SIG-M5 (cell line): ENCODE measurements at regions not wholly inside any gene's neighbourhood (a gene's known extent, or its start where the extent isn't known, plus 50 kb on each side); places are given as distances from the start of the nearest gene placed in this dataset.
"Not testable (repeated sequence)": the region's sequence is repeated elsewhere in the genome, so short reads cannot be mapped to it uniquely, and the experiment has no call there.

Experiments
- DNase-seq: peaks from one replicate; lab custom pipeline; 2025; lab: John Stamatoyannopoulos, UW

DNA sequence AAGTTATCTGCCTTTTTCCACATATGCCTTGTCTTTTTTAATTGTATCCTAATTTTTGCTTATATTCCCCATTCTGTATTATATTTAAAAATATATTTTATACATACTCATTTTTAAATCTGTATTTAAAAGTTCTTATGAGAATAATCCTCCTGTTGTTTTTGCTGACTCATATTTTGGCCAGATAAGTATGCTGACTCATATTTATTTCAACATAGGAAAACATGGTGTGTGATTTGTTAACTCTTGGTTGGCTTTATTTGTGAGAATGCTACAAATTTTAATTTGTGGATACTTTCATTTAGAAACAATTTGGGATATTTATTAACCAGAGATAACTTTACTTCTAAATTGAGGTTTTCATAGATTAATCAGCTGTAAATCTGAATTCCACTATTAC, 587.7 kb downstream of the CPS1 start:
- no peak for DNase-seq

DNA sequence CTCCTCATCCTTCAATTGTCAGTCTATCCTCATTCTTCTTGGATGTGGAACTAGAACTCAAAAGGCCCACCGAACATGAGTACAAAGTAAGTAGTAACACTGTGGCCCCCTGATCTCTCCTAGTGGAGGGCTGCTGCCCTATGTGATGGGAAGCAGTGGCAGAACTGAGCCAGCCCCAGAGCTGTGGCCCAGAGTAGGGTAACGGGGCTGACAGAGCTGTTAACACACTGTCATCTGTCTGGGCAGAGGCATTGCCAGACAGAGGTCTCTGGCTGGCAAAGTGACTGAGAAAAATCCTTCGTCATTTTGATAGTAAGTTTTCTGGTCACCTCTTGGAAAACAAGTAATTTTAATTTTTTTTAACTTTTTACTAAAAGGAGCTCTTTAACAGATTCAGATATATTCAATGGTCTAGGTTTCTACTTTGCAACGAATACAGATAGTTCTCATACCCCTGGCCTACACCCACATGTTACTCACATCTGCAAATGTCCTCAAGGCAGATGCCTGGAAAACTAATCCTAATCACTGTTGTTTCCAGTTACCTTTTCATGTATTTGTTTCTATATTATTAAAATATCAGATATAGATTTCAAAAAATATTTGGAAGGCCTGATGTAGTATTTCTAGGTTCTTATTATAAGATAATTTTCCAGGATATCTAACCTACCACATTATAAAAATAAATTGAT, 588.7 kb downstream of the CPS1 start:
- DNase-seq = no peak

DNA sequence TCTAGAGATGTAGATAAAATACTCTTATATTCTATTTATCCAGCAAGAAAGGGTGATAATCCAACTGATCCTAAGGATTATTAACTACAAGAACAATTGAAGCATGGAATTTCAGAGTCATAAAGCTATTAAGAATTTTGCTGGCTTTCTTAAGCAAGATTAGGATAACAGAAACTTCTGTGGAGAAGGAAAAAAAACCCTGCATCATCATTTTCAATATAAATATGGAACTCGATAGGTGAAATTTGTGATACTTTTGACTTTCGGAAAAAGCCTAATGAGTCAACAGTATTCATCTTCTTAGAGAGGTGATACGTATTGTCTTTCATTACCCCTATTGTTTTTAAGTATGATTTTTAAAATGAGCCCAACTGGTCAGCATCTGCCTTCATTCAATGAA, 593.3 kb downstream of the CPS1 start:
- DNase-seq = no peak

DNA sequence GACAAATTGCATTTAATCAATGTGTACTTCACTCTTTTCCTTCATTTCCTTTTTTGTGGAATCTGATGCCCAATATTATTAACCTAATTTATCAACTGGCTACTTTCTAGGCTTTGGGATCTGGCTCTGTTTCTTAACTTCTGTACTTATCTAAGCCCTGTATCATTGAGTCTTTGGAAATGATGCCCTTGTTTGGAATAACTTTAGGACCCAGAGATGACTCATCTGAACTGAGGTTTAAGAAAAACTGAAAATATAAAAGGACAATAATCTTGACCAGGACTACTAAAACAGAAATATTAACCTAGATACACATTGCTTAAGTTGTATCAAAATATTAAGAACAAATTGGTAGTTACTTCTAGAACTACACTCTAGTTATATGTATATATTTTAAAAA, 600.8 kb downstream of the CPS1 start:
- DNase-seq = no peak

DNA sequence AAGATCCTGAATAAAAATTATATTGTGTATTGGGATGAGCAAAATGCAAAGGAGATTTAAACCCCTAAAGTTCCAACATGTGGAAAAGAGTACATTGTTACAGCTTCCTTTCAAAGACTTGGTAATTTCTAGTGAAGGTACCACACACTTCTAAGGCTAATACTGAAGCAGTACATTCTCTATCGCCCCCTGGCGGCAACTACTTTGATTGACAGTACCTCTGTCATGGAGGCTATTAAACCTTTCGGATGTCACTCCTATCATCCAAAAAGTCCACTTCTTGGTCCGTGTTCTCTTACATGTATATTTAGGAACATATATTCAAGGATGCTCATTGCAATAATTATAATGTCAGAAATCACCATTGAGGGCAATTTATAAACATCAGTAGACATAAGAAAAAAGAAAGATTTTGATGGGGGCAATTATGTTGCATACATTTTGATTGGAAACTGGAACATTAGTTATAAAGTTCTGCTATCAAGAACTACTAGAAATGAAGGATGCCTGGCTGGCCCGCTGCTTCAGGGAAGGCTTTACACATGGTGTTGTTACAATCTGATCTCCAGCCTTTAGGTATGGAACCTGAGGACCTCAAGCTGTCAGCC, 601.6 kb downstream of the CPS1 start:
- peak; percentile 30 for DNase-seq

DNA sequence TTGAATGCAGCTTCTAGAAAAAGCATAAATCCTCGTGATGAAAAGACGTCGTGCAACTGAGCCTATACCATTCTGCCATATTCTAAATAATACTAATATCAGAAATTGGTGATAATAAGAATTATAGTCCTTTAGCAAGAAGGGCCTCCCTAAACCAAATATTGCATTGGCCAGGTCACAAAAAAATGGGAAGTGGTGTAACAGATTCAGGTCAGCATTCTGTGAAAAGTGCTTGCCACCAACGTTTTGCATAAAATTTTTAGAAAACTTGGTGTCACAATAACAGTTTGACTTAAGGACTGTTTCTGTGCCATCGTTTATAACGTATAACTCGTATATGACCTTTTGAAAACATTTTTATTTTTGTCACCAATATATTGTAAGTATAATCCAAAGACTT, 603.6 kb downstream of the CPS1 start:
- DNase-seq = no peak

DNA sequence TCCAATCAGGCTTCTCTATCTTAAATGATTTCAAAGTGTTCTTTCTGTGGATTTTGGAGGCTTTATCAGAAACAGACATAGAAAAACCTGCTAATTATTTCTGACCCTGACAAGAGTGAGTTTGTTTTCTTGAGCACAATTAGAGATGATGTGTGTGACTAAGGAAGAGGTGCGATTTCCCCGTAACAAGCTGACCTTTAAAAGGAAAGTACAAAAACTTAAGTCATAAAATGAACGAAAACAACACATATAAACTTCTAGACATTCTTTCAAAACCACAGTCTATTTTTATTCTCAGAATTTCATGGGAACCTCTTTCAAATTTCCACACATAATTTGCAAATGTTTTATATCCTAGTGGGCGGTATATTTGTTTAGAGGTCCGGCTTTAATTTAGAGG, 604.8 kb downstream of the CPS1 start:
- no peak for DNase-seq

DNA sequence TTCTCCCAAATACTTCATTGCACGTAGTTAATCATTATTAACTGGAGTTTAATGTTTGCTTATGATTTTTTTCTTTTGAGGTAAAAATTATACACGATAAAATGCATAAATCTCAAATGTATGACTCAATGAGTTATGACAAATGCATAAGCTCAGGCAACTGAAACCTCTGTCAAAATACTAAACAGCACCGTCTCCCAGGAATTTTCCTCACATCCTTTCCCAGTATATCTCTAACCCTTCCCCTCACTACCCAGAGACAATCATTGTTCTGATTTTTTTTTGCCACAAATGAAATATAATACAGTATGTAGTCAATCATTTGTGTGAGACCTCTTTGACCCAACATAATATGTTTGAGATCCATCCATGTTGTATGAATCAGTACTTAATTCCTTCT, 606.5 kb downstream of the CPS1 start:
- no peak for DNase-seq

DNA sequence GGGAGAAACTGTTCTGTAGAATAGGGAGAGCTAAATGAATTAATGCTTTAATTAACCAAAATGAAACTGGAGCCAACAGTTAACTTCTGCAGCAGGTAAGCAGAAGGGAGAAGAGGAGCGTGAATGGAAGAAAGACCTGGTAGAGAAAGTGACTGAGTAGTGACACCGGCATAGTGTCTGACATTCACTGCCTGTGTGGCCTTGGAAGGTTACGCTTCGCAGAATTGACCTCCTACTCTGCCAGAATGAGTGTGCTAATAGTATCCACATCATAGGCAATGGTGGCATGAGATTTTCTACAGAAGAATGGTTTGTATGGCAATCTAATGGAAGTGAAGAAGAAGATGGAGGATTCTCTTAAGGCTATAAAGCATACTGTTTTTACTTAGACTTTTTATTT, 614.4 kb downstream of the CPS1 start:
- DNase-seq = no peak

DNA sequence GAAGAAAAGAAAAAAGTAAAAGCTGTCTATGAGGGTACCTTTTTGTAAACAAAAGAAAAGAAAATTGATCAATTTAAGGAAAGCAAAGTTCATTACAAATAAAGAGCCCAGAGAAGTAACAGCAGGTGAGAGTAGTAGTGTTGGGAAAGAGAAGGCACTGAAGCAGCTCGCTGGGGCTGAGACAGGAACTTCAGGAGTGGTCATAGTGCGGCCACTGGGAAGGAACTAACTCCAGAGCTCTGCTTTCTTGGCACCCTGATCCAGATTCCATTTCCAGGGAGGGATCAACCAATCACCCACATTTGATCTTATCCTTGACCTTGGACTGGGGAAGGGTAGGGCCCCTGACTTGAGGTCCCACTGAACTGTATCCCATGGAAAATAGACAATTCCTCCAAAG, 617.6 kb downstream of the CPS1 start:
- DNase-seq = no peak

DNA sequence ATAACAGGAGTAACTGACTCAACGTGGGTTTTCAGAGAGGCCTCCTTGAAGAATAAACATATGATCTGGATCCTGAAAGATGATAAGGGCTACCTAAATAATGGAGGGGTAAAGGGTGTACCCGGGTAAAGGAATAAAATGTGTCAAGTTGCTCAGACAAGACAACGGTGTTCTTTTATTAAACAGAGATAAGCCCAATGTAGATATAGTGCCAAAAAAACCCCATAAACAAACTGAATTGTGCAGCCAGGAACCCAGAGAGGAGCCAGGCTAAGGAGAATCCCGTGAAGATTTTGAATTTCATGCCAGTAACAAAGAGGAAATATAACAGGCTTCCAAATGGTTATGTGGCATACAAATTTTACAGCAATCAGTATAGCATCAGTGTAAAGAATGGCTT, 618.2 kb downstream of the CPS1 start:
- DNase-seq = no peak

DNA sequence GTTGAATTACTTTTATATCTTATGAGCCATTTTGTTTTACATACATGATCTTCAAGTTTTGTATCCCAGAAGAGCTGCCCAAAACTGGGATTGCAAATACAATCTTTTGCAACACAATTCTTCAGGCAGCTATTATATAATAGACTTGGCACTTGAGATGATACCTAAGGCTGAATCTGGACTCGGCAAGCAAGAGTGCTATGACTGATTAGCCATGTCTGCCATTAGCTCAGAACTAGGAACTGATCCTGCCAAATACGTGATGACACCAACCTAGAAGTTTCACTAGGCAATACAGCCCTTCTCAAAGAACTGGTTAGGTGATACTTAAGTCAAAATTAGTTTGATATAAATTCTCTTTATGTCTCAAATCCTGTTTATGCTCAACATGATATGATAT, 619.6 kb downstream of the CPS1 start:
- no peak for DNase-seq

DNA sequence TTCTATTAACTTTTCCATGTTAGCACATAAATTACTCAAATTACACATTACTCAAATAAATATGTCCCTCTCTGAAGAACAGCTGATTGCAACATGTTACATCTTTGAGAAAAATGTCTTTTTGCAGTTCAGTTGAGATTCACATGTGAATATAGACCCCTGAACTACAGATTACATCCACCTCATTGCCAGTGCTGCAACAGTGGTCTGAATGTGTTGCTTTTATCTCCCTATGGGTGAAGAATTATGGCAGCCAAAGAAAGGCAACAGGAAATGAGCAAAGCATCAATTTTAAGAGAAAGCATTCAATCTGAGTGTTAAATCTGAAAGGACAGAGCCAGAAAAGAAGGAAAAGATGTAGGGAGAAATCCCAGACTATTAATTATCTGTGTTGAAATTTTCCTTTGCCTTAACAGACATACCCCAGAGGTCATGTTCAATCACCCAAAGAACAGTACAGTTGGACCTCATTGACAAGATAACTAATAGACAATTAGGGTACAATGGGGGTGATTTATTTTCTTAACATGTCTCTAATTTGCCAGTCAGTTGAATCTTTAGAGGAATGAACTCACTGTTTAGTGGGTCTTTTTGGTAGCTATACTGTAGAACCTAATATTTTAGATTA, 620.2 kb downstream of the CPS1 start:
- no peak for DNase-seq

DNA sequence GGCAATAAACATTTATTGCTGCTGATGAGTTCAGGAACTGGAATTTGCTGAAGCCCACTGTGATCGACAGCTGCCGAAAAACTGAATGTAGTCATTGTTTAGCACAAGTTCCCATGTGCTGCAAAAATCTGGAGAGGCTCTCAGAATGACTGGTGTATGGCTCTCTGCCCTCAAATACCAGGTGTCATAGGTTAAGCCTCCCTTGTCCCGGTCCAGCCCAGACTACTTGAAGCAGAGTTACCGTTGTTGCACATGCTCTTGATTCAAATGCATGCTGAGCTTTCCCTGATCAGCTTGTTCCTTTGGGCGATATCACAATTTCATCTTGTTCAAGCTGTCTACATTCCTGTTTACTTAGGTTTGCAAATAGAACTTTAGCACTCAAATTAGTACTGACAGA, 625.2 kb downstream of the CPS1 start:
- DNase-seq = no peak

DNA sequence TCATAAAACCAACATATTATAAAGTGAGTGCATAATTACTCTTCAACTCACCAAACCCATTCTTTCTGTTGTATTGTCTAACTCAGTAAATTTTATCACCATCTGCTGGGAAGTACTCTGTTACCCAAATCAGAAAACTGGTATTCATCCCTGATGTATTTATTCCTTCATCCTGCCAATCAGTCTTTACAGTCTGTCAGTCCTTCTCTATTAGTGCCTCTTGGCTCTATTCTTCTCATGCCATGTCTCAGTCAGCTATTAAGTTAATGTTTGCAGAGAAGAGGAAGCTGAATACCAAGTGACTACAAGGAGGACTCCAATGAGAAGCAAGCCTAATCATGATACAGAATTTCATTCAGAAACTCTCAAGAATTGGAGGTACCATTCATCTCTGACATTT, 631.2 kb downstream of the CPS1 start:
- DNase-seq = no peak

DNA sequence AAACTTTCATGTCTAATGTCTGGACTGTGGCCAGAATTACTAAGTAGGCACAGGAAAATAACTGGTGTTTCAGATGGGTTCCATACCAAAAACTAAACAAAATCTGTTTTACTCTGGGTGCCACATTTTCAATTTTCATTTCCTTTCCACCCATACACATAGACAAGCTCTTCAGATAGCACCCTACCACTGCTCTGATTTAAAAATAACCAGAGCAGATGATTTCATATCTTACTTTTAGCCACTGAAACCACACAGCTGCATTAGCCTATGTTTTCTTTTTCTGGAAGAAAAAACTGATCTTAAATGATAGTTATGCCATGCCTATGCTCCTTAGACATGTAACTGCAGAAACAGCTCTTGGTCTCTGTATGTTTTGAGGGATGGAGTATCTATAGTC, 647.6 kb downstream of the CPS1 start:
- no peak for DNase-seq

DNA sequence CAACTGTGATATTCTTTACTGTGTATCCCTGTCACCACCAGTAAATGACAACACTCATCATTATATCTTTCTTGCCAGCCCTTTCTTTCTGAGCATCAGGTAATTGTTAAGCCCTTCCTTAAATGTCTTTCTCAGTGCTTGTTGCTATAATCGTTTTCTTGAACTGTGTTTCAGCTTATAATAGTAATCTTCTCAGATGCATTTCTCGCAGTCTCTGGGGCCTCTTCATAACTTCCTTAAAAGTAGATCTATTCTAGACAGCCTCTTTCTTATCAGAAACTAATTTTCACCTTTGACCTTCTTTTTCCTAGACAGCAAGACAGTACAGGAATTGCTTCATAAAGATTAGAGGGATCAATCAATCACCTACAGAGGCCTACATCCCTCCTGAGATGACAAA, 648.1 kb downstream of the CPS1 start:
- DNase-seq = no peak

DNA sequence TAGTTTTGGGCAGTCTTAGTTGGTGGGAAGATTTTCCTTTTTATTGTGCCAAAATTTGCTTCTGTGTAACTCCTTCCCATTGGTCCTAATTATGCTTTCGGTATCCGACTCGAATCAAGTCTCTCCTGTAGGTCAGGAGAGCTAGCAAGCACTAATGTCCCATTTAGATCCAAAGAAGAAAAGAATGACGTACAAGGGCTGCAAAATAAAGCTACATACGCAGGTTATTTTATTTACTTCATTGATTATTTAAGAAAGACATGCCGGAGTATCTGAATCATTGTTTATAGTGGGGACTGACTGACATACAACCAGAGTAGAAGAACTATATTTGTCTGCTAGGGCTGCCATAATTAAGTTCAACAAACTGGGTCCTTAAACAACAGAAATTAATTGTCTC, 648.5 kb downstream of the CPS1 start:
- no peak for DNase-seq

DNA sequence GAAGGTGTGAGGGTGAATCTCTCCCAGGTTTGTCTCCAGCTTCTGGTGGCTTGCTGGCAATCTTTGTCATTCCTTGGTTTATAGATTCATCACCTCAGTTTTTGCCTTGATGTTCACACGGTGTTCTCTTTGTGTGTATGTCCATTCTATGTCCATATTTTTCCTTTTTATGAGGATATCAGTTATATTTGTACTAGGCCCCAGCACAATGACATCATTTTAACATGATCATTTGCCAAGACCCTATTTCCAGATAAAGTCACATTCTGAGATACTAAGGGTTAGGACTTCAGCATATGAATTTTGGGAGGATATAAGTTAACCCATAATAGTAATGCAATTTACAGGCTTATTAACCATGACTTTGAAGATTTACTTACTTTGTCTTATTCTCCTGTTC, 649.0 kb downstream of the CPS1 start:
- DNase-seq = no peak

DNA sequence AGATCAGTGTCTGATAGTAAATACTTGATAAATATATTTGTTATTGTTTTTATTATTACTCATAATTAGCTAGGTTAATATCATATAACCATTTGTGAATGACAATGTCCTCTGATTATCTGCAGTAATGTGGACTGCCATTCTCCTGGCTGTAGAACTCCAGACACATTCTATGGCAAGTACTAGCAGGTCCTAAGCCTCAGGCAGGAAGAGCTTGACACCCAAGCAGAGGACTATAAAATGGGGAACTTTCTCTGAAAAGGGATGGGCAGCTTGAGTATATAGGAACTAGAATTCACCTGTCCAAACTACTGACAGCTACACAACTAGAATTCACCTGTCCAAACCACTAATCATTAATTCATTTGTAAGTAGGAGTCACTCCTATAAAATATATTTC, 649.4 kb downstream of the CPS1 start:
- DNase-seq = no peak

DNA sequence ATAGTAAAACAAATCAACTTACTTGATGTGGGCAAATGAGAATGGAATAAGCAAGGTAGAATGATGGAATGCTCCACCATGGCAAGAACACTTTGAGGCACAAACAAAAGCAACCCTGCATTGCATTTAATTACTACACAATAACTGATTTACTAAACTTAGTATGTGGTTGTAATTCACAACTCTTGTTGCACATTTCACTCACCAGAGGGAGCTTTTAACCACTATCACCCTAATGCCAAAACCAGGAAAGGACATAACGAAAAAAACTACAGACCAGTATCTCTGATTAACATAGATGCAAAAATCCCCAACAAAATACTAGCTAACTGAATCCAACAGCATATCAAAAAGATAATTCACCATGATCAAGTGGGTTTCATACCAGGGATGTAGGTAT, 659.8 kb downstream of the CPS1 start:
- DNase-seq = no peak

DNA sequence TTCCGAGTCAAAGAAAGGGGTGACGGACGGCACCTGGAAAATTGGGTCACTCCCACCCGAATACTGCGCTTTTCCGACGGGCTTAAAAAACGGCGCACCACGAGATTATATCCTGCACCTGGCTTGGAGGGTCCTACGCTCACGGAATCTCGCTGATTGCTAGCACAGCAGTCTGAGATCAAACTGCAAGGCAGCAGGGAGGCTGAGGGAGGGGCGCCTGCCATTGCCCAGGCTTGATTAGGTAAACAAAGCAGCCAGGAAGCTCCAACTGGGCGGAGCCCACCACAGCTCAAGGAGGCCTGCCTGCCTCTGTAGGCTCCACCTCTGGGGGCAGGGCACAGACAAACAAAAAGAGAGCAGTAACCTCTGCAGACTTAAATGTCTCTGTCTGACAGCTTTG, 663.1 kb downstream of the CPS1 start:
- DNase-seq = not testable (repeated sequence)

DNA sequence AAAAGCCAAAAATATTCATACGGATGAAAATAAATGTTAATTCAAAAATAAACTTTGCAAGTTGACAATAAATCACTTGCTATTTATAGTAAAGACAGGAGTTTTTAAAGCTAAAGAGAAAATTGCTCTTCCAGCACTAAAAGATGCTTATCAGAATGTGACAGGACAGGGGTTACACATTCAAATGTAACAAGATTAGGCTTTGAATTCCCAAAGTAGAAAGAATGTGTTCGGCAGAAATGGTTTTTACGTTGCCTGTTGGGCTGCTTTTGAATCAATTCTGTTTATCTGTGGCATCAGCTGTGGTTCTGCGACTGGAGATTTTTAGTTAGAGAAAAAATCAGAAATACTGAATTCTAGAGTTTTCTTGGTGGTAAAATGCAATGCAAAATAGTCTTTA, 669.4 kb downstream of the CPS1 start:
- no peak for DNase-seq

DNA sequence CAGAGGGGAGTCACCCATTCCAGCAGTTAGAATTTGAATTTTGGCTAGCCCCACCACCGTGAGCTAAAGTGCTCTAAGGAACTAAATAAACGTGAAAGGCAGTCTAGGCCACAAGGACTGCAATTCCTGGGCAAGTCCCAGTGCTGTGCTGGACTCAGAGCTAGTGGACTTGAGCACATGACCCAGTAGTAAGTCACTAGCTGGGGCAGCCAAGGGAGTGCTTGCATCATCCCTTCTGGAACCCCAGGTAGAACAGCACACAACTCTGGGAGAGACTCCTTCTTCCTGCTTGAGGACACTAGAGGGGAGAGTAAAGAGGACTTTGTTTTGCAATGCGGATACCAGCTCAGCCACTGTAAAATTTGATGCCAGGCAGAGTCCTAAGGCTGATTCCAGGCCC, 672.2 kb downstream of the CPS1 start:
- DNase-seq = no peak
